SH-SY5Y (cell line): ENCODE measurements at regions not wholly inside any gene's neighbourhood (a gene's known extent, or its start where the extent isn't known, plus 50 kb on each side); places are given as distances from the start of the nearest gene placed in this dataset.

ENCODE experiments used
- GATA2 ChIP-seq: IDR thresholded peaks from 2 replicates; pipeline ENCODE4 v1.6.1; 2011; ENCODE audit warnings: mild to moderate bottlenecking, low read depth, low read length
- GATA3 ChIP-seq: IDR thresholded peaks from 2 replicates; pipeline ENCODE4 v1.6.1; 2011; ENCODE audit warnings: low read depth, mild to moderate bottlenecking, low read length, moderate library complexity

DNA sequence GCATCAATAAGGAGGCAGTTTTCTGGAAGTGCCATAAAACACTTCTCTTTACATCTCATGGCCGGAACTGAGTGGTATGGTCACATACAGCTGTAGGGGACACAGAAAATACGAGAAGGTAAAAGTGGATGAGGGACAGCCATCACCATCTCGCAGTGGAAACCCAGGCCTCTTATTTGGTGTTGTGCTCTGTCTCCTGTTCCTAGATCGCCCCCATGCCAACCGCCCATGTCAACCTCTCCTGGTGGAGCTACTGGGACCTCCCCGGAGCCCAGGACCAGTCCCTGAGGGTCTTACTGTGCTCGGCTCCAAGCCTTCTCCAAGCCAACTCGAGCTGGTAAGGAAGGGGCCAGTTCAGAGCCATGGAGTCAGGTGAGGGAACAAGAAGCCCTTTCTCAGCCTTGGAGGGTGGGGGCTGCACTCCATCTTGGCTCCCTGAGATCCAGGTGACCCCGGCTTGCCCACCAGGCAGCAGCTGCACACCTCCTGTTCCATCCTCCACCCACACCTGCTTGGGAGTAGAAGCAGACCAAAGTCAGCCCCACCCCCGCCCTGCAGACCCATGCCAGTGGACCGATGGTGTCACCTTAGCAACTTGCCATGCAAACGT, 149.0 kb upstream of the CST7 start:
- TF ChIP-seq GATA2: no peak
- no peak for TF ChIP-seq GATA3

DNA sequence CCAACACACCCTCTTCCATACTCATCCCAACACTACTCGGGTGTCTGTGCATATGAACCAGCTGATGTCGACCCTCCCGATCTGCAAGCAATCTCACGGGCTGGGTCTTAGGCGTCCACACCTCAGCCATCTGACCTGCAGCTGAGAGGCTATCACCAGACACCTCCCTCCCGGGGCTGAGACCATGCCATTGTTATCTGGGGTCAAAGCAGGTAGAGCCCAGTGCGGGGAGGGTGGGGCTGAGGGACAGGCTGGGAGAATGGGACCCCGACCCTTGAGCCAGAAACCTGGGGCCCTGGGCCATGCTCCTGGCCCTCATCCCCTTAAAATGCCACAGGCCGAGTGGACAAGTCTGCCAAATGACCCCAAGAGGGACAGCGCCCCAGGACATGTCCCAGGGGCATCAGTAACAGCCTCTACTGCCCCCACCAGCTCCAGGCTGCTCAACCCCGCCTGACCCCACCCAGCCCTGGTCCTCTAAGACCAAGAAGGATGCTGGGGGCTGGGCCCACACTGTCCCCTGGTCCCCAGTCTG, 146.7 kb upstream of the CST7 start:
- no peak for TF ChIP-seq GATA2
- TF ChIP-seq GATA3: no peak

DNA sequence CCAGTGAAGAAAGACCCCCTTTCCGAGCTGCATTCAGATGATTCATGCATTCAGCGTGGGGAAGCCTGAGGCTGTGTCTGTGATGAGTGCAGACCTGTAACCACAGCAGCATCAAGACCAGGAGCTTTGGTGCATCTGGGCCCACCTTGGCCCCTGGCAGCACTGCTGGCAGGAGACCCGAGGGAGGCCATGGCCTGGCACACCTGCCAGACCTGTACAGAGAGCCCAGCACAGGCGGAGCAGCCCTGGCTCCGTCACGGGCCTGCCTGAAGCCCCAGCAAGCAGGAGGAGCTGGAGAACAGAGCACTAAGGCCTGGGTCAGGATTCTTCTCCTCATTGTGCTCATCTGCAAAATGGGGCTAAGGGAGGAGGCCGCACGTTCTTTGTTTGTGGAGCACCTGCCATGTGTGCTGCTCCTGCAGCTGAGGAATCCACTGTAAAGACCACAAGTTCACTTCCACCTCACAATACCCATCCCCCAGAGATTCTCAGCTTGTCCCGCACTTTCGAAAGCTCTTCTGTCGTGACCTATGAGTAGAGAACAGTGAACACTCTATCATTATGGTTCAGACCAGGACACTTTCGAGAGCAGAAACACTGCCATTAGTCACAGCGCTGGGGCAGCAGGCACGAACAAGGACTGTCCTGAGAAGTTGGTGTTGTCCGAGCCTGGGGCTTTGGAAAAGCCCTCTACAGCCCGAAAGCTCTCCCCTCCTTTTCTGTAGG, 144.4 kb upstream of the CST7 start:
- TF ChIP-seq GATA2: no peak
- no peak for TF ChIP-seq GATA3

DNA sequence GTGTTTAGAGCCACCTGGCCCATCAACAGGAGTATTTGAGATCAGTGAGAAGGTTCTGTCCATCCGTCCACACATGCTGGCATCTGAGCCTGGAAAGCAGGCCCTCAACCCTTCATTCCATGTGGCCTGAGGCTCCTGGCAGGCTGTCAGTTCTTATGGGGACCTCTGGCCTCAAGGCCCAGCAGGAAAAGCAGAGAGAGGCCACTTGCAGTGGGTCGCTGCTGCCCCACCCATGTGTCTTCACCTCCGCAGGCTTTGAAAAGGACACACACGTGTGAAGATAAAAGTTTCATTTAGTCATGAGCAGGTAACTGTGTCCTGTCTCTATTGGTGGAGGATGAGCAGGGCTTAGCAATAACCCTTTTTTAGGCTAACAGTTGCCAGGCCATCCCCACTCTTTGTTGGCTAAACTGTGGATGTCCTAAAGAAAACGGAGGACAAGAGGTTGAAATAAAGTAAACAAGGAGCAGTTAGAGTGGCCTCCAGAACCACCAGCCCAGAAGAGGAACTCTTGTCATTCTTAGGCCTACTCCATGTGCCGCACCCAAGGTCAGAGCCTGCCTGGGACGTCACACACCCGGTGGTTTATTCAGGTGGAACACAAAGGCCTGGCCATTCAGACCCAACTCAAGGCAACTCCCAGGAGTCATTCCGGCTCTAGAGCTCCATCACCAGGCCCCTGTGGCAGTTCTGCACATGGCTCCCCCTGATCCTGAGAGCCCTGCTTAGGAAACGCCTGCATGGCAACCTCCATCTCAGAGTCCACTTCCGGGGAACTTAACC, 143.4 kb upstream of the CST7 start:
- no peak for TF ChIP-seq GATA3
- TF ChIP-seq GATA2: no peak

DNA sequence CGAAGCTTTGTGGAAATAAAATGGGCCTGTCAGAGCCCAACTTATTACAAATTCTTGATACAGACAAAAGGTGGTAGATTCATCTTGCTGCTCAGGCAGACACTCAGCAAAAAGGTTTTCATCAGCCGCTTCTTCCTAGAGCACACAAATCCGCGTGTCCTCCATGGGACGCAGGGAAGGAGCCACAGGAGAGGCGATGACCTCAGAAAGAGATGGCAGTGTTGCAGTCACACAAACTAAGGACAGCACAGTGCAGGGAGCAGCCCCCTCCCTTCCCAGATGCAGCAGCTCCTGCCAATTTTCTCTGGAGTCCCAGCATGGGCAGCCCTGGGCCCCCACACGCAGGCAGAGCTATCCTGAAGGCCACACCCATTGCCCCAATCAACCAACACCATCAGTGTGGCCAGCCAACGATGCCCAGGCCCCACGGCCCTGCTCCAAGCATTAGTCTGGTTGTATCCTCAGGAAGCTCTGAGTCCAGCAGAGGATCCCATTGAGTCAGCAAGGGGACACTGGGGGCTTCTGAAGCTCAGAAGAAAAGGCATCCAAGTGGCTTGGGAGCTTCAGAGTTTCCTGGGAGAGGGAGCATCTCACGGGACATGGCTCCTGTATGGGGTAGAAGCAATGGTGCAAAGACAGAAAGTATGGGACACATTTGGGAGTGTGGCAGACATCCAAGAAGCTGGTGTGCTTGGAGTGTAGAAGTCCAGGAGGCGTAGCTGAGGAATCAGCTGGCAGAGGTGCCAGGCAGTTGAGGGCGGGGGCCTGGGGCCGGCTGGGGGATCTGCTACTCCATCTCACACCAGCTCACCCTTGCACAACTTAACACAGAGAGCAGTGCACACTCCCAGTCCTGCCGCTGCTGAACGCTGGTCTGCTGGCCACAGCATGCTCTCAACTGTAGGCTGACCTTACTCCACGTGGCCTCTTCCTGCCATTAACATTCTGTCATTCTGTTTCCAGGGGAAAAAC, 142.1 kb upstream of the CST7 start:
- TF ChIP-seq GATA2: no peak
- no peak for TF ChIP-seq GATA3

DNA sequence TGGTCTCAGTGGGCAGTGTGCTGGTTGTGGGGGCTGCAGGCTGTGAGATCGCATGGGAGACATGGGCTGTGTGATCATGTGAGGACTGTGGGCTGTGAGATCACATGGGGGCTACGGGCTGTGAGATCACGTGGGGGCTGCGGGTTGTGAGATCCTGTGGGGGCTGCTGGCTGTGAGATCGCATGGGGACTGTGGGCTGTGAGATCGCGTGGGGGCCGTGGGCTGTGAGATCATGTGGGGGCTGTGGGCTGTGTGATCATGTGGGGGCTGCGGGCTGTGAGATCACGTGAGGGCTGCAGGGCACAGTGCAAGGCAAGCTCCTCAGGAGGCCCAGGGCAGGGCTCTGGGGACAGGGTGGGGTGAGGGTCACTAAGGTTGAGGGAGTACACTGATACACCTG, 140.5 kb upstream of the CST7 start:
- TF ChIP-seq GATA3 (no peak), GATA2 (no peak)

DNA sequence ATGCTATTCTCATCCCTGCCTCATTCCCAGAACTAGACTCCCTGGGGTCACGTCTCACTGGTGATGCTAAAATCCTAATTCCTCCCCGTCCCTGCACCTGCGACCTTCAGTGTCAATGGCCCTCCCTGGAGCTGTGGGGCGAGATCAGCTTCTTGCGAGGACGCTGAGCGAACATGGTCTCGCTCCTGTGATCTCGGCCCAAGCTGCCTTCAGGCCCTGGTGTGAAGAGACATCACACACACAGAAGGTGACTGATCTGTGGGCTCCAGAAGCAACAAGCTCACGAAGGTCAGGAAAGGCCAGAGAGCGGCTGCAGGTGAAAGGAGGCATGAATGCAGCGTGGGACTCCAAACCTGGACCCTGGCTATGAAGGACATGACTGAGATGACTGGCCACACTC, 139.5 kb upstream of the CST7 start:
- TF ChIP-seq GATA2 (no peak), GATA3 (no peak)

DNA sequence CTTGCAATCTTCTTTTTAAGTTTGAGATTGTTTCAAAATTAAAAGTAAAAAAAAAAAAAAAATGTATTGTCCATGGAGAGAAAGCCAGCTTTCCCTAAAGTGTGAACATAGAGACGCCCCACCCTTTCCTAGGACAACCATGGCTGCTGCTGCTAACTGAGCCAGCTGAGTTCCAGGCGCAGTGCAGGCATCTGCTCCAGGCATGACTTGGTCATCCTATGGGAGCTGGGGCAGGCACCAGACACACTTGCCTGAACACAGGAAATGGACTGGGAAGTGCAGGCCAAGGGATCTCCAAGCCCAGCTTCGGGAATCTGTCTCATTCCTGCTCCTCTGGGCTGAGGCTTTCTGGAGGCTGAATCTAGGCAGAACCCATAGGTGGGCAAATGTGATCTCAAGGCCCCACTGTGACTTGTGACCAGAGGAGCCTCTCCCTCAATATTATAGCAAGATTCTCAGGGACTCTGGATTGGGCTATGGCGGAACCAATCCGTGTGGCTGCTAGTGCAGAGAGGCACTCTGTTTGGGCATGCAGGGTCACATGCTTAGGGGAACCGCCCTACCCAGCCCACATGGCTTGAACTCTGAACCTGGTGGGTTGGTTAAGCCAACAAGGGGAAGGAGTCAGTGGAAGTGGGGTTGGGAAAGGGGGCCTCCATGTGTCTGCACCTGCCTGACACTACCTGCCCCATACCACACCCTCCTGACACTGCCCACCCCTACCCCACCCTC, 138.2 kb upstream of the CST7 start:
- TF ChIP-seq GATA3: no peak
- TF ChIP-seq GATA2: no peak

DNA sequence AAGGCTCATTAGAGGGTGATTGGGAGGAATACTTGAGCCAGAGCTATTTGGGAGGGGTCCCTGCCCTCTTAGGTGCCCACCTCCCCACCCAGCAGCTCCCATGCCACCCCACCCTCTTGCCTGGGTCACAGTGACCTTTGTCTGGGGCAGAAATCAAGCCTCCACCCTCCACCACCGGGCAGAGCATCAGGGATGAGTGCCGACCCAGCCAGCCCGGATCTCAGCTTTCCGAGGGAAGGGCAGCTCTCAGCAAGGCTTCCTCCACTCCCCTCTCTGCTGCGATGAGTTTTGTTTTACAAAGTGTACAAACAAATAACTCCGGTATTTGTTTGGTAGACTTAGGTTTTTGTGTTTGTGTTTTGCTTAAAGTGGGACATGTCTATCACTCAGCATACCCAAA, 136.7 kb upstream of the CST7 start:
- TF ChIP-seq GATA2: no peak
- no peak for TF ChIP-seq GATA3

DNA sequence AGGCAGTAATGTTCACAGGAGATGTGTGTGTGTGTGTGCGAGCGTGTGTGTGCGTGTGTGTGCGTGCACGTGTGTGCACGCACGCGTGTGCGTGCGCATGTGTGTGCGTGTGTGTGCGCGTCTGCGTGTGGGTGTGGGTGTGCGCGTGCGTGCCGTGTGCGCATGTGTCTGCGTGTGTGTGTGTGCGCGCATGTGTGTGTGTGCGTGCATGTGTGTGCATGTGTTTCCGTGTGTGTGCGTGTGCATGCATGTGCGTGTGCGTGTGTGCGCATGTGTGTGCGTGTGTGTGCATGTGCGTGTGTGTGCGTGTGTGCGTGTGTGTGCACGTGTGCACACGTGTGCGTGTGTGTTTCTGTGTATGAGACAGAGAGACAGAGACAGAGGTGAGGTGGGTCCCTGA, 136.0 kb upstream of the CST7 start:
- no peak for TF ChIP-seq GATA3
- TF ChIP-seq GATA2: no peak

DNA sequence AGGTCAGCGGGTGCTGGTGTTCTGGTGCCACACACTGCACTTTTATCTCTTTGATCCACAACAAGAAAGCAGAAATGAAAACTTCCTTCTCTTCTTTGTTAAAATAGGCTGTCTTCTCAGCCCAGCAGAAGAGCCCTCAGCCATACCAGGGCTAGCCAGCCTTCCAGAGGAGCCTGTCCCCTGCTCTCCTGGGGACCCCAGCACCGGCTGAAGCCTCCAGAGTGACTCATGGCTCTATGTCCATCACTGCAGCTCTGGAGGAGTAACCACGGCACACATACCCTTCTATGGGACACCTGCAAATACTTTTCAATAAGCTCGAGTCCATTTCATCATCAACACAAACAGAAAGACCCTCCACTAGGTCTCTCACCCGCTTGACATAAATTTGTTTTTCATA, 135.6 kb upstream of the CST7 start:
- TF ChIP-seq GATA3: no peak
- TF ChIP-seq GATA2: no peak

DNA sequence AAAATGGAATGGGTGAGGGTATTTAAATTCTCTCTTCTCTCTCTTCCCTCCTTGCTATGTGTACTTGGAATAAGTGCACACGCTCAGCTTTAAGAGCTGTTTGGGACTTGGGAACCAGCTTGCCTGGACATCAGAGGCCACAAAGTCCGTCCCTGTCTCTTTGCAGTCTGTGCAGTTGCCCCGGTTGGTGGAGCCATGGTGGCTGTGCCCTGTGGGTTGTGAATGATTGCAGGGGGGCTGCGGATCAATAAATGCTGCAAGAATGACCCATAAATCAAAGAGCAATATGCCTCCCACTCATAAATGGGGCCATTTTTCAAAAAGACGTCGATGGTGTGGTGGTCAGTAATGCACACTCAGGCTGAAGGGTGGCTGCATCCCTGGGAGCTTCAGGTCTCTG, 135.1 kb upstream of the CST7 start:
- TF ChIP-seq GATA2: no peak
- no peak for TF ChIP-seq GATA3

DNA sequence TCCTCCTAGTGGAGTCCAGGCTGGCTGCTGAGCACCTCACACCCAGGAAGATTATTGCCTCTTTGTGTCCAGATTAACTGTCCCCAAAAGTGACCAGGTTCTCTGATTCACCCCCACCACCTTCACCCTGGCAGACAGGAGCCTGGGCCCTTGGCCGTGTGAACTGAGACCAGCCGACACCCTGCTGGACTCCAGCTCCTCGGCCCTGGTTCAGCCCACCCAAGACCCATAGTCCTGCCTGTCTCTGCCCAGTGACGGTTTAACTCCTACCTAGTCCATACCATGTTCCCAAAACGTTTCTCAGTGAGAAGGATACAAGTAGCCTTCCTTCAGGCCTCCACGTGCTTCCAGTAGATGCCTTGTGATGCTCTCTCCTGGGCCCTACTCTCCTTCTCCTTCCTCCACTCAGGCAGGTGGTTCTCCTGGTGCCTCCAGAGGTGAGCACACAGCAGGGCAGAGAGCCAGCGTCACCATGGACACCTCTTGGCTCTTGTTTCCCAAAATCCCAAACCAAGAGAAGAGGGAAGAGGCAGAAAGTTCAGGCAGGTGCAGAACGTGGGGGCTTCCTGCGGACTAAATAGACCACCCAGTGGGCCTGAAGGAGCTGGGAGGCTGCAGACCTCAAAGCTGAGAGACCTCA, 134.4 kb upstream of the CST7 start:
- no peak for TF ChIP-seq GATA3
- TF ChIP-seq GATA2: no peak
